Spleen (tissue), 11 donors: ENCODE measurements at regions not wholly inside any gene's neighbourhood (a gene's known extent, or its start where the extent isn't known, plus 50 kb on each side); places are given as distances from the start of the nearest gene placed in this dataset.

ENCODE experiments used
- DNase-seq: peaks from one replicate; pipeline ENCODE4 v3.0.0-alpha.2; 2020
- H3K27ac ChIP-seq, 8 donors: fragments of 200-600 bp; sonication (generic) in 7 of 8; 1 replicate in 4 of 8; 2 replicates in 4 of 8; pipeline versions ENCODE4 v1.5.0 to v1.8.0; 2016 to 2021; ENCODE audit warnings: inconsistent platforms in 4 of 8, mild to moderate bottlenecking in 4 of 8, moderate library complexity in 1 of 8
- H3K27me3 ChIP-seq, 7 donors: fragments of 200-600 bp; sonication (generic) in 6 of 7; replicated peaks in 1 of 7; 1 replicate in 4 of 7; 2 replicates in 3 of 7; pipeline versions ENCODE4 v1.5.0 to v1.8.0; 2016 to 2021; ENCODE audit warnings: inconsistent platforms in 3 of 7, mild to moderate bottlenecking in 1 of 7
- H3K36me3 ChIP-seq, 6 donors: fragments of 200-600 bp; sonication (generic) in 5 of 6; 1 replicate in 4 of 6; 2 replicates in 2 of 6; pipeline versions ENCODE4 v1.5.0 to v1.8.0; 2016 to 2021; ENCODE audit warnings: inconsistent platforms in 2 of 6
- H3K4me1 ChIP-seq, 6 donors: fragments of 200-600 bp; sonication (generic) in 5 of 6; 1 replicate in 3 of 6; 2 replicates in 3 of 6; pipeline versions ENCODE4 v1.5.0 to v1.8.0; 2016 to 2021; ENCODE audit warnings: inconsistent platforms in 3 of 6
- H3K4me3 ChIP-seq, 8 donors: fragments of 200-600 bp; sonication (generic) in 7 of 8; 1 replicate in 4 of 8; 2 replicates in 4 of 8; pipeline versions ENCODE4 v1.5.0 to v1.8.0; 2016 to 2021; ENCODE audit warnings: inconsistent platforms in 4 of 8, mild to moderate bottlenecking in 4 of 8, moderate library complexity in 2 of 8
- H3K9me3 ChIP-seq, 8 donors: fragments of 200-600 bp; sonication (generic) in 7 of 8; 1 replicate in 4 of 8; 2 replicates in 4 of 8; pipeline versions ENCODE4 v1.5.0 to v1.8.0; 2016 to 2021; ENCODE audit warnings: inconsistent platforms in 4 of 8
- POLR2A ChIP-seq, 3 donors: fragments of 450-650 bp; IDR thresholded peaks; one replicate each; pipeline ENCODE4 v1.5.1; 2017; ENCODE audit warnings: antibody characterized with exemption in 3 of 3, mild to moderate bottlenecking in 1 of 3
- POLR2AphosphoS5 ChIP-seq, 3 donors: sonication (generic); formaldehyde crosslinking; IDR thresholded peaks; one replicate each; pipeline ENCODE4 v1.5.1; 2017; ENCODE audit warnings: antibody characterized with exemption in 3 of 3
- WGBS, 5 donors: extraction: QIAGEN DNeasy Blood & Tissue Kit in 3 of 5; methylation state at CpG; one replicate each; pipeline versions ENCODE4 v1.1.5 to v1.1.7; 2013 to 2018; 5-methylcytosine and 5-hydroxymethylcytosine counted together
- intact Hi-C: fragments of 100-400 bp; cut with DNase I; formaldehyde crosslinking; loops from one replicate; pipeline ENCODE4 v1.15.0; 2023; ENCODE audit warnings: low total_unique reads
- TF ChIP-seq, protein P1 (sequence below), 11 experiments: fragments of 200-600 bp in 7 of 11; fragments of 450-650 bp in 4 of 11; sonication (generic) in 4 of 11; IDR thresholded peaks in 8 of 11; conservative IDR thresholded peaks in 3 of 11; 1 replicate in 7 of 11; 2 replicates in 4 of 11; pipeline versions ENCODE4 v1.4.0 to v1.8.0; 2016 to 2021; ENCODE audit warnings: antibody characterized with exemption in 11 of 11, inconsistent platforms in 4 of 11, mild to moderate bottlenecking in 1 of 11
- donor health status: healthy with polysubstance abuse.
- donor health status: DM: no; HTN: no; CAD: no; lungs with moderate emphysema.
- donor health status: DM: no; HTN: no; CAD: no.
- donor health status: Bipolar disorder and iron deficiency.
- donor health status: healthy.
- donor health status: DM: no; HTN: no; CAD: no.
- donor health status: DM: yes; HTN: yes; CAD: no.

DNA sequence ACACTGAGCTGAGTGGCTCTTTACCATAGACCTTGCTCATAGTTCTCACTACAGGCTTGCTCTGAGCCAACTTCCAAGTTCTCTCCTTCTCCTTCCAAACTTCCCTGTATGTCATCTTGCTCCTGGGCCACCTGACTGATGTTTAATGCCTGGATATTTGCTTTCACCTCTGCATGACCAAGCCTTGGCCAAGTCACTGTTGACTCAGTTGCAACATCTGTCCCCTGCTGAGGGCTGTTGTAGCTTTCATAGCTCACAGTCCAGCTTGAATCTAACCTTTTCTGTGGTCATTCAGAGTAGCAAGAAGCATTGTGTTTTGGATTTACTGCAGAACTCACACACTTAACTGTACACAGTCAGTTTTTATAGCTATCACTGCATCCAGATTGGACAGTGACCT is 171.8 kb upstream of the ROPN1 start:
- no peaks in the 10 kb centered on the region for H3K36me3 ChIP-seq
- intact Hi-C loops, result no loop called here
- no peak for DNase-seq
- TF ChIP-seq, protein P1, sequence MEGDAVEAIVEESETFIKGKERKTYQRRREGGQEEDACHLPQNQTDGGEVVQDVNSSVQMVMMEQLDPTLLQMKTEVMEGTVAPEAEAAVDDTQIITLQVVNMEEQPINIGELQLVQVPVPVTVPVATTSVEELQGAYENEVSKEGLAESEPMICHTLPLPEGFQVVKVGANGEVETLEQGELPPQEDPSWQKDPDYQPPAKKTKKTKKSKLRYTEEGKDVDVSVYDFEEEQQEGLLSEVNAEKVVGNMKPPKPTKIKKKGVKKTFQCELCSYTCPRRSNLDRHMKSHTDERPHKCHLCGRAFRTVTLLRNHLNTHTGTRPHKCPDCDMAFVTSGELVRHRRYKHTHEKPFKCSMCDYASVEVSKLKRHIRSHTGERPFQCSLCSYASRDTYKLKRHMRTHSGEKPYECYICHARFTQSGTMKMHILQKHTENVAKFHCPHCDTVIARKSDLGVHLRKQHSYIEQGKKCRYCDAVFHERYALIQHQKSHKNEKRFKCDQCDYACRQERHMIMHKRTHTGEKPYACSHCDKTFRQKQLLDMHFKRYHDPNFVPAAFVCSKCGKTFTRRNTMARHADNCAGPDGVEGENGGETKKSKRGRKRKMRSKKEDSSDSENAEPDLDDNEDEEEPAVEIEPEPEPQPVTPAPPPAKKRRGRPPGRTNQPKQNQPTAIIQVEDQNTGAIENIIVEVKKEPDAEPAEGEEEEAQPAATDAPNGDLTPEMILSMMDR (IDR thresholded peaks at IDR 0.05 in 8 of 11, conservative IDR thresholded peaks at IDR 0.05 in 3 of 11), result no peak
- TF ChIP-seq POLR2A (IDR thresholded peaks at IDR 0.05) (no peak), POLR2AphosphoS5 (IDR thresholded peaks at IDR 0.05) (no peak)
- H3K4me1 ChIP-seq, result peaks cover 0 to 5% (median 0%) of the 10 kb centered on the region in 6 donors
- H3K27ac ChIP-seq, result no peak overlapping the region
- no peaks in the 10 kb centered on the region for H3K9me3 ChIP-seq
- H3K4me3 ChIP-seq, result no peak overlapping the region
- H3K27me3 ChIP-seq, result no peaks in the 10 kb centered on the region

DNA sequence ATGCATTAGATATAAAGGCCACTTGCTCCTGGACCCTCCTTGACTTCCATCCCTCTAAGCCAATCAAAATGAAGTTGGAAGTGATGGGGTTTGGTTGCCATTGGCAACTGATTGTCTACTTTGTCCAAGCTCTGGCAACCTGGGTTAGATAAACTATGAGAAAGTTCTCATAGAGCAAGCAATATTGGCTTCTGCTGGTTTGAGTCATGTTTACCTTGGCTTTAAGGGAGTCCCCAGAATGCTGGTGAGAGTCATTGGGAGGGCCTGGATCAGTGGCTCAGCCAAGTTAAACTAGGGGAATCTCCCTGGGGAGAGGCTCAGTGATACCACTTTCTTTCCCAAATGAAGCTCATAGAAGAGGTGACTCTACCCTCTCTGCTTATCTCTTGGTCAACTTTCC is 176.3 kb upstream of the ROPN1 start:
- no peak overlapping the region for H3K4me3 ChIP-seq
- H3K36me3 ChIP-seq, result no peaks in the 10 kb centered on the region
- TF ChIP-seq POLR2A (IDR thresholded peaks at IDR 0.05), result no peak
- TF ChIP-seq POLR2AphosphoS5 (IDR thresholded peaks at IDR 0.05), result no peak
- TF ChIP-seq, protein P1 (IDR thresholded peaks at IDR 0.05 in 8 of 11, conservative IDR thresholded peaks at IDR 0.05 in 3 of 11), result no peak
- H3K27ac ChIP-seq, result no peak overlapping the region
- intact Hi-C loops, result no loop called here
- H3K9me3 ChIP-seq, result no peaks in the 10 kb centered on the region
- no peak for DNase-seq
- H3K27me3 ChIP-seq, result no peaks in the 10 kb centered on the region
- peaks cover 0 to 5% (median 0%) of the 10 kb centered on the region in 6 donors for H3K4me1 ChIP-seq

DNA sequence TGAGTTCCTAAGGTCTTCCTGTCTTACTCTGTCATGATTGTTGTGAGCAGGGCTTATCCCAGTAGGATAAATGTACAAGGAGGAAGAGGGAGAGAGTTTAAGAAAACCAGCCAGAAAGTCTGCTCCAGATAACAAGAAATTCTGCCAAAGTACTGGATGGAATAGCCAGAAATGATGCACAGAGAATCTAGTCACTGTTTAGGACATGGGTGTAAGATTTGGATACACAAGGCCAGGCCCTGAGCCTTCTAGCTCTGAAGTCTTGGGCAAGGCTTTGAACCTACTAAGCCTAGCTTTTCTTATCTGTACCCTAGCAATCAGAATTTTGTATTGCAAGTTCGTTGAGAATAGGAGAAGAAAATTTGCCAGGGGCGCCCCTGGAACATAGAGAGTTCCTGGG is 180.4 kb upstream of the ROPN1 start:
- Histone ChIP-seq H3K27ac (no peak overlapping the region), H3K4me3 (no peak overlapping the region), H3K27me3 (no peaks in the 10 kb centered on the region), H3K4me1 (peaks cover 0 to 5% (median 1%) of the 10 kb centered on the region in 6 donors), H3K9me3 (no peaks in the 10 kb centered on the region), H3K36me3 (no peaks in the 10 kb centered on the region)
- DNase-seq, result no peak
- no peak for TF ChIP-seq POLR2A (IDR thresholded peaks at IDR 0.05)
- TF ChIP-seq POLR2AphosphoS5 (IDR thresholded peaks at IDR 0.05), result no peak
- TF ChIP-seq, protein P1 (IDR thresholded peaks at IDR 0.05 in 8 of 11, conservative IDR thresholded peaks at IDR 0.05 in 3 of 11), result no peak
- intact Hi-C loops, result no loop called here
- 81 to 94% (median 82%) methylated on average over 2 of the region's 2 CpGs for WGBS, 5 donors

DNA sequence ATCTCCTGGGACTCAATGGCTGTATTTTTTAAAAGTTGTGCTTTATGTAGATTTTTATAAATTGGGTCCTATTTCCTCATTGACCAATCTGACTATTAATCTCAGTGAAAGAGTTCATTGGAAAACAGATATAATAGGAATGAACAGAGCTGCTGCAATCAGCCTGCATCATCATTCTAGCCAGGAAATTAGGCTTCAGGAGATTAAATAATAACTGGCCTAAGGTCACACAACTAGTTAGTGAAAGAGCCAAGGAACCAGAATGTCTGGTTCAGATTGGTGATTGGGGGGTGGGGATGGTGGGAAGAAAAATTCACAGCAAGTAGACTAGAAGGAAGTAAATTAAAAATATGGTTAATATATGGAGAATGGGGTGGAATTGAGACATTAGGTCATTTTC is 180.9 kb upstream of the ROPN1 start:
- intact Hi-C loops, result no loop called here
- H3K27ac ChIP-seq, result no peak overlapping the region
- no peak for DNase-seq
- no peaks in the 10 kb centered on the region for H3K36me3 ChIP-seq
- no peaks in the 10 kb centered on the region for H3K9me3 ChIP-seq
- H3K4me3 ChIP-seq, result no peak overlapping the region
- no peaks in the 10 kb centered on the region for H3K27me3 ChIP-seq
- peaks cover 0 to 5% (median 1%) of the 10 kb centered on the region in 6 donors for H3K4me1 ChIP-seq
- no peak for TF ChIP-seq POLR2AphosphoS5 (IDR thresholded peaks at IDR 0.05)
- no peak for TF ChIP-seq POLR2A (IDR thresholded peaks at IDR 0.05)
- TF ChIP-seq, protein P1 (IDR thresholded peaks at IDR 0.05 in 8 of 11, conservative IDR thresholded peaks at IDR 0.05 in 3 of 11), result no peak
